ENCODE measurements at regions not wholly inside any gene's neighbourhood (a gene's known extent, or its start where the extent isn't known, plus 50 kb on each side); places are given as distances from the start of the nearest gene placed in this dataset.
A peak's percentile ranks its signal among the peaks of the same experiment; 100 is the strongest.

DNA sequence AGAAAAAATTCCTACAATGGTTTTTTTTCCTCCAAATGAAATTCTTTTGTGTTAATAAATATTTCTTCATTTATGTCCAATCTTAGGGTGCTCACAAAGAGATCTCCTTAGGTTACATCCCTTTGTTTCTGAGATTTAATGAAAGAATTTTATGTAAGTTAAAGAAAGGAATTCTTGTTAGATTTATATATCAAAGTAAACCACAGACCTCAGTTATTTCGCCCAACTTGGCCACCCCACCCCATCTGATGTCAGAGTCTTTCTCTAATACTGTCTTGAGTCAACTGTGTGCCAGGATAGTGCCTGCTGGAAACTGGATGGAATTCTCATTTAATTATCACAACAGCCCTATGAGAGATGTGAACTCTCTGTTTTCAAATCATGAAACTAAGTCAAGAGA, 259.9 kb downstream of the OPA1 start:
- Mint-ChIP-seq H3K27ac (no peak overlapping the region), H3K4me1 (ENCODE audit: low read depth) (no peaks in the 10 kb centered on the region), H3K4me3 (no peak overlapping the region), H3K9me3 (no peaks in the 10 kb centered on the region), H3K27me3 (peaks cover 4% of the 10 kb centered on the region), H3K36me3 (ENCODE audit: low read depth) (no peaks in the 10 kb centered on the region)
- no peak for DNase-seq

- no peaks in the 10 kb centered on the region for H3K4me1 Mint-ChIP-seq (ENCODE audit: low read depth)
- no peak overlapping the region for H3K4me3 Mint-ChIP-seq
- no peak overlapping the region for H3K27ac Mint-ChIP-seq
- no peaks in the 10 kb centered on the region for H3K36me3 Mint-ChIP-seq (ENCODE audit: low read depth)
- no peaks in the 10 kb centered on the region for H3K27me3 Mint-ChIP-seq
- no peak for DNase-seq
- H3K9me3 Mint-ChIP-seq: no peaks in the 10 kb centered on the region
Measured at GRCh38 chr3:193853511-193854219, 260.7 kb downstream of the OPA1 start.

GRCh38 chr3:193857996-193858395, 265.0 kb downstream of the OPA1 start:
- H3K4me1 Mint-ChIP-seq (ENCODE audit: low read depth): no peaks in the 10 kb centered on the region
- no peak overlapping the region for H3K27ac Mint-ChIP-seq
- no peaks in the 10 kb centered on the region for H3K9me3 Mint-ChIP-seq
- no peak overlapping the region for H3K4me3 Mint-ChIP-seq
- DNase-seq: no peak
- no peaks in the 10 kb centered on the region for H3K27me3 Mint-ChIP-seq
- H3K36me3 Mint-ChIP-seq (ENCODE audit: low read depth): no peaks in the 10 kb centered on the region

GRCh38 chr3:193859195-193859594, 266.2 kb downstream of the OPA1 start:
- H3K9me3 Mint-ChIP-seq: no peaks in the 10 kb centered on the region
- no peak overlapping the region for H3K4me3 Mint-ChIP-seq
- no peak for DNase-seq
- no peaks in the 10 kb centered on the region for H3K27me3 Mint-ChIP-seq
- no peaks in the 10 kb centered on the region for H3K36me3 Mint-ChIP-seq (ENCODE audit: low read depth)
- no peaks in the 10 kb centered on the region for H3K4me1 Mint-ChIP-seq (ENCODE audit: low read depth)
- H3K27ac Mint-ChIP-seq: no peak overlapping the region

- no peak for DNase-seq
- no peaks in the 10 kb centered on the region for H3K27me3 Mint-ChIP-seq
- H3K9me3 Mint-ChIP-seq: no peaks in the 10 kb centered on the region
- no peak overlapping the region for H3K27ac Mint-ChIP-seq
- H3K4me3 Mint-ChIP-seq: no peak overlapping the region
- no peaks in the 10 kb centered on the region for H3K36me3 Mint-ChIP-seq (ENCODE audit: low read depth)
- no peaks in the 10 kb centered on the region for H3K4me1 Mint-ChIP-seq (ENCODE audit: low read depth)
Measured at GRCh38 chr3:193861012-193861411, 268.0 kb downstream of the OPA1 start.

- H3K9me3 Mint-ChIP-seq: no peaks in the 10 kb centered on the region
- DNase-seq: no peak
- H3K27ac Mint-ChIP-seq: no peak overlapping the region
- H3K36me3 Mint-ChIP-seq (ENCODE audit: low read depth): no peaks in the 10 kb centered on the region
- no peak overlapping the region for H3K4me3 Mint-ChIP-seq
- no peaks in the 10 kb centered on the region for H3K4me1 Mint-ChIP-seq (ENCODE audit: low read depth)
- H3K27me3 Mint-ChIP-seq: peaks cover 7% of the 10 kb centered on the region
Measured at GRCh38 chr3:193862843-193863242, 269.8 kb downstream of the OPA1 start.

GRCh38 chr3:193863657-193864357, 270.8 kb downstream of the OPA1 start:
- no peak for DNase-seq
- no peaks in the 10 kb centered on the region for H3K4me1 Mint-ChIP-seq (ENCODE audit: low read depth)
- no peaks in the 10 kb centered on the region for H3K36me3 Mint-ChIP-seq (ENCODE audit: low read depth)
- no peak overlapping the region for H3K4me3 Mint-ChIP-seq
- H3K27ac Mint-ChIP-seq: no peak overlapping the region
- peaks cover 17% of the 10 kb centered on the region for H3K27me3 Mint-ChIP-seq
- no peaks in the 10 kb centered on the region for H3K9me3 Mint-ChIP-seq

- H3K36me3 Mint-ChIP-seq (ENCODE audit: low read depth): no peaks in the 10 kb centered on the region
- H3K27ac Mint-ChIP-seq: no peak overlapping the region
- no peaks in the 10 kb centered on the region for H3K9me3 Mint-ChIP-seq
- H3K27me3 Mint-ChIP-seq: peaks cover 30% of the 10 kb centered on the region
- no peak for DNase-seq
- H3K4me3 Mint-ChIP-seq: no peak overlapping the region
- peaks cover 8% of the 10 kb centered on the region for H3K4me1 Mint-ChIP-seq (ENCODE audit: low read depth)
Measured at GRCh38 chr3:193865339-193865738, 270.6 kb upstream of the HES1 start.

- H3K9me3 Mint-ChIP-seq: no peaks in the 10 kb centered on the region
- H3K4me1 Mint-ChIP-seq (ENCODE audit: low read depth): peaks cover 9% of the 10 kb centered on the region
- no peak for DNase-seq
- H3K27ac Mint-ChIP-seq: no peak overlapping the region
- peaks cover 36% of the 10 kb centered on the region for H3K27me3 Mint-ChIP-seq
- no peak overlapping the region for H3K4me3 Mint-ChIP-seq
- H3K36me3 Mint-ChIP-seq (ENCODE audit: low read depth): no peaks in the 10 kb centered on the region
Measured at GRCh38 chr3:193865896-193866480, 270.0 kb upstream of the HES1 start.

GRCh38 chr3:193868590-193868989, 267.4 kb upstream of the HES1 start:
- H3K27me3 Mint-ChIP-seq: peaks cover 40% of the 10 kb centered on the region

DNA sequence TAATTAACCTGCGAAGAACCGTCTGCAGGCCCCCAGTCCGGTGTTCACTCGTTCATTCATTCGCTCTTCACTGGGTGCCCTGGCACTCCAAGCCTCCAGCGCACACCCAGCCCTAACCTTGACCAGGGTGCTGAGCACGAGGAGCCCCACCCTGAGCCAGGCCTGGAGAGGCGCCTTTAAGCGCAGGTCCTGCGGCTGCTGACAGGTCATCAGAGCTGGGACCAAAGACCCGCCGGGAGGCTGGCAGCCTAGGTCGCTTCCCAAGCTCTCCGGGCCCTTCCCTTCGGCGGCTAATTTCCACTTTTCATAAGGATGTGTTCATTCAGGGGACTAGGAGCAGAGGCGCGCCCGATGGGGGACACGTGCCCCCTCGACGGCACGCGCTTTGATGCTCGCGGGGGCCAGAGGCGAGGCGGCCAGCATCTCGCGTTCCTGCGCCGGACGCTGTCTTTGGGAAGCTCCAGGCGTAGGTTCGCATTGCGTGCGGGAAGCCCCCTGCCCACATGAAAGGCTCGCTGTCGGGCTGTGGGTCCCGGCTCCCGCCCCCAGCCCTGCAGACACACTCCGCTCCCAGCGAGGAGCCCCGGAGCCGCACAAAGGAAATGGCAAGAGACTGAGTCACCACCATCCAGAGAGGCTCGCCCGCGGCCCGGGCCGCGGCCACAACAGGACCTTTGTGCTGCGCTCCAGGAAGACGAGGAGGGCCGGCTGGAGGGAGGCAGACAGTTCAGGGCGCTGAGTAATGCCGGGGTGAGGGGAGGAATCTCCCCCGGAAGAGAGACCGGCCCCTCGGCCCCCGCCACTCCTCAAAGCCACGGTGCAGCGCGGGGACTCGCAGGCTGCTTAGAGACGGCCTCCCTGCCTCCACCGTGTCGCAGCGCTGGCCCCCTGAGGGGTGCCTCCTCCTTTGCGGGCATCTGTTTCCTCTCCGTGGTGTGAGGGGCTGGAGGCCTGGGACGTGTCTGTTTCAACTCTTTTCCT, 266.4 kb upstream of the HES1 start:
- DNase-seq: no peak

More at GRCh38 chr3:193868590-193868989, 267.4 kb upstream of the HES1 start:
- DNase-seq: no peak
- no peak overlapping the region for H3K4me3 Mint-ChIP-seq
- H3K36me3 Mint-ChIP-seq (ENCODE audit: low read depth): no peaks in the 10 kb centered on the region
- no peak overlapping the region for H3K27ac Mint-ChIP-seq
- H3K9me3 Mint-ChIP-seq: no peaks in the 10 kb centered on the region
- H3K4me1 Mint-ChIP-seq (ENCODE audit: low read depth): peaks cover 11% of the 10 kb centered on the region

GRCh38 chr3:193870376-193871219, 265.4 kb upstream of the HES1 start:
- Mint-ChIP-seq H3K4me3 (no peak overlapping the region), H3K27ac (no peak overlapping the region), H3K27me3 (peaks cover 47% of the 10 kb centered on the region), H3K4me1 (ENCODE audit: low read depth) (peaks cover 11% of the 10 kb centered on the region), H3K36me3 (ENCODE audit: low read depth) (no peaks in the 10 kb centered on the region), H3K9me3 (no peaks in the 10 kb centered on the region)
- DNase-seq: no peak

More for the DNA sequence above, 266.4 kb upstream of the HES1 start:
- H3K4me1 Mint-ChIP-seq (ENCODE audit: low read depth): peaks cover 11% of the 10 kb centered on the region
- H3K36me3 Mint-ChIP-seq (ENCODE audit: low read depth): no peaks in the 10 kb centered on the region
- peaks cover 42% of the 10 kb centered on the region for H3K27me3 Mint-ChIP-seq
- no peak overlapping the region for H3K4me3 Mint-ChIP-seq
- no peak overlapping the region for H3K27ac Mint-ChIP-seq
- H3K9me3 Mint-ChIP-seq: no peaks in the 10 kb centered on the region

- DNase-seq: no peak
- Mint-ChIP-seq H3K27me3 (peaks cover 50% of the 10 kb centered on the region), H3K4me3 (no peak overlapping the region), H3K9me3 (no peaks in the 10 kb centered on the region), H3K36me3 (ENCODE audit: low read depth) (no peaks in the 10 kb centered on the region), H3K27ac (no peak overlapping the region), H3K4me1 (ENCODE audit: low read depth) (peaks cover 11% of the 10 kb centered on the region)
Measured at GRCh38 chr3:193871220-193871485, 264.8 kb upstream of the HES1 start.

DNA sequence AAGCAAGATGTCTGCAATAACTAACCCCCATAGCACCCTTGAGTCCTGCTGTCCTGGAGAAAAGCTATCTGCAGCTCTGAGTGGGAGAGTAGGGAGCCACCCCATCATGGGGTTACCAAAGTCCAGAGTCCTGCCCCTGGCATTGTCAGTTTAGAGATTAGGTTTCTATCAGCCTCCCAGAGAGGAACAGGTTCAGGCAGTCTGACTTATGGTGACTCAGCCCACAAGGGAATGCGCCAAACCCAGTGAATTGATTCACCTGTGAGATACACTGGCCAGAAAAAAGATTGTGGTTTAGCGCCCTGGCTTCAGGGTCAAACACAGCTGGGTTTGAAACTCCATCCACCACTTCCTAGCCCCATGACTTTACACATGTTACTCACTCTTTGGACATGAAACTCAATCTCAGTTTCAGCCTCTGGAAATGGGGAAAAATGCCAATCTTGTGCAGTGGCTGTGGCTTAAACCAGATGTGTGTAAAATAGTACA, 263.6 kb upstream of the HES1 start:
- H3K4me1 Mint-ChIP-seq (ENCODE audit: low read depth): peaks cover 11% of the 10 kb centered on the region
- H3K27me3 Mint-ChIP-seq: peaks cover 54% of the 10 kb centered on the region
- no peak overlapping the region for H3K4me3 Mint-ChIP-seq
- H3K36me3 Mint-ChIP-seq (ENCODE audit: low read depth): no peaks in the 10 kb centered on the region
- H3K9me3 Mint-ChIP-seq: no peaks in the 10 kb centered on the region
- DNase-seq: no peak
- H3K27ac Mint-ChIP-seq: peak overlapping the region; percentile 24

All from activated T-cell treated with anti-CD3 and anti-CD28 coated beads, Interleukin-2, amount 50 U/mL, for 24 hours (primary cell).